ENCODE measurements at regions not wholly inside any gene's neighbourhood (a gene's known extent, or its start where the extent isn't known, plus 50 kb on each side); places are given as distances from the start of the nearest gene placed in this dataset.

GRCh38 chrX:45697591-45697990, 496.9 kb upstream of the DIPK2B start:
- no peaks in the 10 kb centered on the region for H3K4me1 ChIP-seq (ENCODE audit: control insufficient read depth, low read depth, low read length)
- H3K27ac ChIP-seq (ENCODE audit: low read length) = no peak overlapping the region
- no peak overlapping the region for H3K9ac ChIP-seq (ENCODE audit: low read length)
- H3K27me3 ChIP-seq (ENCODE audit: control insufficient read depth, insufficient read depth, low read length) = no peaks in the 10 kb centered on the region
- peaks cover 19% of the 10 kb centered on the region for H3K9me3 ChIP-seq (ENCODE audit: control insufficient read depth, low read depth, low read length)
- H3K4me3 ChIP-seq (ENCODE audit: low read length) = no peak overlapping the region
- H3K36me3 ChIP-seq (ENCODE audit: control insufficient read depth, low read depth, low read length) = no peaks in the 10 kb centered on the region

- Histone ChIP-seq H3K9ac (ENCODE audit: low read length) (no peak overlapping the region), H3K27me3 (ENCODE audit: control insufficient read depth, insufficient read depth, low read length) (no peaks in the 10 kb centered on the region), H3K4me3 (ENCODE audit: low read length) (no peak overlapping the region), H3K4me1 (ENCODE audit: control insufficient read depth, low read depth, low read length) (no peaks in the 10 kb centered on the region), H3K36me3 (ENCODE audit: control insufficient read depth, low read depth, low read length) (no peaks in the 10 kb centered on the region), H3K27ac (ENCODE audit: low read length) (no peak overlapping the region), H3K9me3 (ENCODE audit: control insufficient read depth, low read depth, low read length) (peaks cover 14% of the 10 kb centered on the region)
Observed at GRCh38 chrX:45696736-45697135, 496.1 kb upstream of the DIPK2B start.

- Histone ChIP-seq H3K9ac (ENCODE audit: low read length) (no peak overlapping the region), H3K4me1 (ENCODE audit: control insufficient read depth, low read depth, low read length) (no peaks in the 10 kb centered on the region), H3K36me3 (ENCODE audit: control insufficient read depth, low read depth, low read length) (no peaks in the 10 kb centered on the region), H3K4me3 (ENCODE audit: low read length) (no peak overlapping the region), H3K27me3 (ENCODE audit: control insufficient read depth, insufficient read depth, low read length) (no peaks in the 10 kb centered on the region), H3K9me3 (ENCODE audit: control insufficient read depth, low read depth, low read length) (peaks cover 6% of the 10 kb centered on the region), H3K27ac (ENCODE audit: low read length) (no peak overlapping the region)
Observed at GRCh38 chrX:45689971-45690370, 489.3 kb upstream of the DIPK2B start.

- H3K9ac ChIP-seq (ENCODE audit: low read length) = no peak overlapping the region
- H3K27ac ChIP-seq (ENCODE audit: low read length) = no peak overlapping the region
- no peaks in the 10 kb centered on the region for H3K9me3 ChIP-seq (ENCODE audit: control insufficient read depth, low read depth, low read length)
- no peaks in the 10 kb centered on the region for H3K27me3 ChIP-seq (ENCODE audit: control insufficient read depth, insufficient read depth, low read length)
- H3K36me3 ChIP-seq (ENCODE audit: control insufficient read depth, low read depth, low read length) = no peaks in the 10 kb centered on the region
- H3K4me1 ChIP-seq (ENCODE audit: control insufficient read depth, low read depth, low read length) = no peaks in the 10 kb centered on the region
- no peak overlapping the region for H3K4me3 ChIP-seq (ENCODE audit: low read length)
Observed at GRCh38 chrX:45683914-45684313, 483.2 kb upstream of the DIPK2B start.

GRCh38 chrX:45681891-45682290, 481.2 kb upstream of the DIPK2B start:
- H3K4me1 ChIP-seq (ENCODE audit: control insufficient read depth, low read depth, low read length) = no peaks in the 10 kb centered on the region
- no peak overlapping the region for H3K9ac ChIP-seq (ENCODE audit: low read length)
- H3K36me3 ChIP-seq (ENCODE audit: control insufficient read depth, low read depth, low read length) = no peaks in the 10 kb centered on the region
- peaks cover under 1% of the 10 kb centered on the region for H3K9me3 ChIP-seq (ENCODE audit: control insufficient read depth, low read depth, low read length)
- no peak overlapping the region for H3K27ac ChIP-seq (ENCODE audit: low read length)
- H3K27me3 ChIP-seq (ENCODE audit: control insufficient read depth, insufficient read depth, low read length) = no peaks in the 10 kb centered on the region
- H3K4me3 ChIP-seq (ENCODE audit: low read length) = no peak overlapping the region

GRCh38 chrX:45669715-45670340, 469.2 kb upstream of the DIPK2B start:
- no peak overlapping the region for H3K27ac ChIP-seq (ENCODE audit: low read length)
- H3K4me1 ChIP-seq (ENCODE audit: control insufficient read depth, low read depth, low read length) = no peaks in the 10 kb centered on the region
- H3K27me3 ChIP-seq (ENCODE audit: control insufficient read depth, insufficient read depth, low read length) = no peaks in the 10 kb centered on the region
- H3K9me3 ChIP-seq (ENCODE audit: control insufficient read depth, low read depth, low read length) = peaks cover 5% of the 10 kb centered on the region
- no peaks in the 10 kb centered on the region for H3K36me3 ChIP-seq (ENCODE audit: control insufficient read depth, low read depth, low read length)
- no peak overlapping the region for H3K4me3 ChIP-seq (ENCODE audit: low read length)
- no peak overlapping the region for H3K9ac ChIP-seq (ENCODE audit: low read length)

GRCh38 chrX:45668686-45669443, 468.2 kb upstream of the DIPK2B start:
- Histone ChIP-seq H3K27ac (ENCODE audit: low read length) (no peak overlapping the region), H3K4me3 (ENCODE audit: low read length) (no peak overlapping the region), H3K27me3 (ENCODE audit: control insufficient read depth, insufficient read depth, low read length) (no peaks in the 10 kb centered on the region), H3K4me1 (ENCODE audit: control insufficient read depth, low read depth, low read length) (no peaks in the 10 kb centered on the region), H3K9me3 (ENCODE audit: control insufficient read depth, low read depth, low read length) (no peaks in the 10 kb centered on the region), H3K36me3 (ENCODE audit: control insufficient read depth, low read depth, low read length) (no peaks in the 10 kb centered on the region), H3K9ac (ENCODE audit: low read length) (no peak overlapping the region)

- H3K9me3 ChIP-seq (ENCODE audit: control insufficient read depth, low read depth, low read length) = peaks cover 6% of the 10 kb centered on the region
- H3K4me1 ChIP-seq (ENCODE audit: control insufficient read depth, low read depth, low read length) = no peaks in the 10 kb centered on the region
- no peak overlapping the region for H3K9ac ChIP-seq (ENCODE audit: low read length)
- H3K27ac ChIP-seq (ENCODE audit: low read length) = no peak overlapping the region
- H3K4me3 ChIP-seq (ENCODE audit: low read length) = no peak overlapping the region
- no peaks in the 10 kb centered on the region for H3K36me3 ChIP-seq (ENCODE audit: control insufficient read depth, low read depth, low read length)
- no peaks in the 10 kb centered on the region for H3K27me3 ChIP-seq (ENCODE audit: control insufficient read depth, insufficient read depth, low read length)
Observed at GRCh38 chrX:45667666-45668065, 467.0 kb upstream of the DIPK2B start.

GRCh38 chrX:45664727-45665290, 464.1 kb upstream of the DIPK2B start:
- H3K9ac ChIP-seq (ENCODE audit: low read length) = no peak overlapping the region
- H3K36me3 ChIP-seq (ENCODE audit: control insufficient read depth, low read depth, low read length) = no peaks in the 10 kb centered on the region
- no peak overlapping the region for H3K4me3 ChIP-seq (ENCODE audit: low read length)
- peaks cover 10% of the 10 kb centered on the region for H3K9me3 ChIP-seq (ENCODE audit: control insufficient read depth, low read depth, low read length)
- no peaks in the 10 kb centered on the region for H3K27me3 ChIP-seq (ENCODE audit: control insufficient read depth, insufficient read depth, low read length)
- no peak overlapping the region for H3K27ac ChIP-seq (ENCODE audit: low read length)
- no peaks in the 10 kb centered on the region for H3K4me1 ChIP-seq (ENCODE audit: control insufficient read depth, low read depth, low read length)

- no peak overlapping the region for H3K9ac ChIP-seq (ENCODE audit: low read length)
- no peak overlapping the region for H3K27ac ChIP-seq (ENCODE audit: low read length)
- H3K4me1 ChIP-seq (ENCODE audit: control insufficient read depth, low read depth, low read length) = no peaks in the 10 kb centered on the region
- peaks cover 24% of the 10 kb centered on the region for H3K9me3 ChIP-seq (ENCODE audit: control insufficient read depth, low read depth, low read length)
- H3K4me3 ChIP-seq (ENCODE audit: low read length) = no peak overlapping the region
- no peaks in the 10 kb centered on the region for H3K36me3 ChIP-seq (ENCODE audit: control insufficient read depth, low read depth, low read length)
- no peaks in the 10 kb centered on the region for H3K27me3 ChIP-seq (ENCODE audit: control insufficient read depth, insufficient read depth, low read length)
Observed at GRCh38 chrX:45660477-45660876, 459.8 kb upstream of the DIPK2B start.

- H3K4me3 ChIP-seq (ENCODE audit: low read length) = no peak overlapping the region
- no peak overlapping the region for H3K9ac ChIP-seq (ENCODE audit: low read length)
- H3K36me3 ChIP-seq (ENCODE audit: control insufficient read depth, low read depth, low read length) = no peaks in the 10 kb centered on the region
- H3K27ac ChIP-seq (ENCODE audit: low read length) = no peak overlapping the region
- H3K4me1 ChIP-seq (ENCODE audit: control insufficient read depth, low read depth, low read length) = no peaks in the 10 kb centered on the region
- no peaks in the 10 kb centered on the region for H3K27me3 ChIP-seq (ENCODE audit: control insufficient read depth, insufficient read depth, low read length)
- peaks cover 26% of the 10 kb centered on the region for H3K9me3 ChIP-seq (ENCODE audit: control insufficient read depth, low read depth, low read length)
Observed at GRCh38 chrX:45633419-45633818, 432.7 kb upstream of the DIPK2B start.

- H3K27ac ChIP-seq (ENCODE audit: low read length) = no peak overlapping the region
- H3K4me3 ChIP-seq (ENCODE audit: low read length) = no peak overlapping the region
- H3K36me3 ChIP-seq (ENCODE audit: control insufficient read depth, low read depth, low read length) = no peaks in the 10 kb centered on the region
- H3K4me1 ChIP-seq (ENCODE audit: control insufficient read depth, low read depth, low read length) = no peaks in the 10 kb centered on the region
- H3K9me3 ChIP-seq (ENCODE audit: control insufficient read depth, low read depth, low read length) = peaks cover 30% of the 10 kb centered on the region
- no peaks in the 10 kb centered on the region for H3K27me3 ChIP-seq (ENCODE audit: control insufficient read depth, insufficient read depth, low read length)
- no peak overlapping the region for H3K9ac ChIP-seq (ENCODE audit: low read length)
Observed at GRCh38 chrX:45632506-45632905, 431.8 kb upstream of the DIPK2B start.

All from iPS-18a (cell line).